SKM-1 (cell line): ENCODE measurements at regions not wholly inside any gene's neighbourhood (a gene's known extent, or its start where the extent isn't known, plus 50 kb on each side); places are given as distances from the start of the nearest gene placed in this dataset.
A peak's percentile ranks its signal among the peaks of the same experiment; 100 is the strongest.

ENCODE experiments used
- DNase-seq: peaks from one replicate; lab custom pipeline; 2025; ENCODE audit not compliant: unreplicated experiment; lab: John Stamatoyannopoulos, UW

- no peak for DNase-seq
Measured at GRCh38 chr11:111194860-111195568, 50.5 kb upstream of the POU2AF2 start.

GRCh38 chr11:111193924-111194490 is 51.5 kb upstream of the POU2AF2 start:
- no peak for DNase-seq

GRCh38 chr11:111189466-111189865 is 56.1 kb upstream of the POU2AF2 start:
- DNase-seq, result no peak

- DNase-seq, result no peak
Measured at GRCh38 chr11:111186308-111186915, 59.1 kb upstream of the POU2AF2 start.

- no peak for DNase-seq
Measured at GRCh38 chr11:111185266-111185665, 60.3 kb upstream of the POU2AF2 start.

- no peak for DNase-seq
Measured at GRCh38 chr11:111183706-111184105, 61.8 kb upstream of the POU2AF2 start.

- DNase-seq, result no peak
Measured at GRCh38 chr11:111179184-111179910, 66.2 kb upstream of the POU2AF2 start.

- DNase-seq, result peak; percentile 79
Measured at GRCh38 chr11:111177037-111177871, 68.3 kb upstream of the POU2AF2 start.

- no peak for DNase-seq
Measured at GRCh38 chr11:111176603-111177002, 68.9 kb upstream of the POU2AF2 start.

- DNase-seq, result no peak
Measured at GRCh38 chr11:111173221-111173620, 72.3 kb upstream of the POU2AF2 start.

- no peak for DNase-seq
Measured at GRCh38 chr11:111172321-111172862, 73.1 kb upstream of the POU2AF2 start.

- no peak for DNase-seq
Measured at GRCh38 chr11:111170761-111171379, 74.7 kb upstream of the POU2AF2 start.

- no peak for DNase-seq
Measured at GRCh38 chr11:111169367-111169766, 76.2 kb upstream of the POU2AF2 start.

GRCh38 chr11:111168871-111169270 is 76.7 kb upstream of the POU2AF2 start:
- no peak for DNase-seq

GRCh38 chr11:111167666-111168065 is 77.9 kb upstream of the POU2AF2 start:
- no peak for DNase-seq

GRCh38 chr11:111166598-111166997 is 78.9 kb upstream of the POU2AF2 start:
- no peak for DNase-seq

GRCh38 chr11:111162305-111162704 is 83.2 kb upstream of the POU2AF2 start:
- no peak for DNase-seq

- DNase-seq, result no peak
Measured at GRCh38 chr11:111157571-111157970, 88.0 kb upstream of the POU2AF2 start.

- no peak for DNase-seq
Measured at GRCh38 chr11:111155021-111155420, 90.5 kb upstream of the POU2AF2 start.

- no peak for DNase-seq
Measured at GRCh38 chr11:111153194-111153593, 92.3 kb upstream of the POU2AF2 start.
